Prostate gland (tissue), 2 donors: ENCODE measurements at regions not wholly inside any gene's neighbourhood (a gene's known extent, or its start where the extent isn't known, plus 50 kb on each side); places are given as distances from the start of the nearest gene placed in this dataset.

Experiments
- DNase-seq: peaks from one replicate; pipeline ENCODE4 v3.0.0-alpha.2; 2019; ENCODE audit warnings: low spot score
- H3K27ac ChIP-seq, 2 donors: fragments of 200-600 bp; sonication (generic); 2 replicates each; pipeline ENCODE4 v1.5.1; 2017 to 2019
- H3K27me3 ChIP-seq: fragments of 200-600 bp; sonication (generic); replicated peaks from 2 replicates; pipeline ENCODE4 v1.5.1; 2019; ENCODE audit not compliant: insufficient read depth
- H3K36me3 ChIP-seq, 2 donors: fragments of 200-600 bp; sonication (generic); 1 replicate in 1 of 2; 2 replicates in 1 of 2; pipeline versions ENCODE4 v1.5.1 to v1.8.1; 2017 to 2019
- H3K4me1 ChIP-seq: fragments of 200-600 bp; sonication (generic); replicated peaks from 2 replicates; pipeline ENCODE4 v1.5.1; 2019
- H3K4me3 ChIP-seq, 2 donors: fragments of 200-600 bp; sonication (generic); 2 replicates each; pipeline ENCODE4 v1.5.1; 2017 to 2019
- H3K9me3 ChIP-seq: fragments of 200-600 bp; sonication (generic); 2 replicates; pipeline ENCODE4 v1.5.1; 2017
- CTCF ChIP-seq, 4 experiments: fragments of 200-600 bp in 2 of 4; fragments of 450-650 bp in 2 of 4; sonication (generic) in 2 of 4; IDR thresholded peaks; 1 replicate in 3 of 4; 2 replicates in 1 of 4; pipeline ENCODE4 v1.5.1; 2016 to 2019; ENCODE audit warnings: antibody characterized with exemption in 4 of 4, mild to moderate bottlenecking in 2 of 4, moderate library complexity in 2 of 4
- POLR2A ChIP-seq: fragments of 450-650 bp; IDR thresholded peaks from one replicate; pipeline ENCODE4 v1.6.1; 2016; ENCODE audit warnings: antibody characterized with exemption, mild to moderate bottlenecking
- POLR2AphosphoS5 ChIP-seq: sonication (generic); formaldehyde crosslinking; IDR thresholded peaks from one replicate; pipeline ENCODE4 v1.6.1; 2017; ENCODE audit warnings: antibody characterized with exemption
- WGBS: methylation state at CpG from one replicate; pipeline ENCODE4 v1.1.5; 2018; 5-methylcytosine and 5-hydroxymethylcytosine counted together
- intact Hi-C: fragments of 100-400 bp; cut with DNase I; formaldehyde crosslinking; loops from one replicate; pipeline ENCODE4 v1.14.2; 2022

DNA sequence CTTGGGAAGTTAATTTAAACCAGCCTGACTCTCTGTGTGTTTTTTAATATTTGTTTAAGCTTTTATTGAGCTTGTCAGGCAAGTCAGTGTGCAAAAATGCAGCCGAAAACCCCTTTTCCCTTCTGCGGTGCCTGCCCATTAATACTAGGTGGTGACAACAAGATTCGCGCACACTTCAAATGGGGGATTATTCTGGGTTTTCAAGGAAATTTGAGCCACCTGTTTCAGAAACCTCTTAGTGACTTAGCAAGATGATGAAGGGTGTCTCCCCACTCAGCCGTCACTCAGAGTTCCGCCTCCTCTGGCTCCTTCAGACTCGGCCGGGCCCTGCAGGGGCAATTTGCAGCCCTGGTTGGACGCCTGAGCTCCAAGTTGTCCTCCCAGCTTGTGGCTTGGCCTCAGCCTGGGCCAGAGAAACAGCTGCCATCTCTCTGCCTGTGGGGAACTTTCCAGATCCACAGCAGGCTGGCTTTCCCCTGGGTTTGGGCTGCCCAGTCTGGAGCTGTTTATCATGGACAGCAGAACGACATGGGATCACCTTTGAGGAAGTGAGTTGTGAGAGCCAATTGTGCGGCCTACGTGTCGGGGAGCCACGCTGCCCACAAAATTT lies 75.9 kb downstream of the SPRY4 start:
- Histone ChIP-seq H3K9me3 (no peaks in the 10 kb centered on the region), H3K4me3 (no peak overlapping the region), H3K36me3 (no peaks in the 10 kb centered on the region), H3K27me3 (no peaks in the 10 kb centered on the region), H3K27ac (peak overlapping the region; percentile 77 to 80), H3K4me1 (peaks cover 6% of the 10 kb centered on the region)
- no peak for TF ChIP-seq POLR2A
- no peak for TF ChIP-seq CTCF (IDR thresholded peaks at IDR 0.05)
- TF ChIP-seq POLR2AphosphoS5: no peak
- WGBS: 30% methylated on average over 14 of the region's 14 CpGs
- DNase-seq: peak; percentile 44
- intact Hi-C loops: no loop called here

DNA sequence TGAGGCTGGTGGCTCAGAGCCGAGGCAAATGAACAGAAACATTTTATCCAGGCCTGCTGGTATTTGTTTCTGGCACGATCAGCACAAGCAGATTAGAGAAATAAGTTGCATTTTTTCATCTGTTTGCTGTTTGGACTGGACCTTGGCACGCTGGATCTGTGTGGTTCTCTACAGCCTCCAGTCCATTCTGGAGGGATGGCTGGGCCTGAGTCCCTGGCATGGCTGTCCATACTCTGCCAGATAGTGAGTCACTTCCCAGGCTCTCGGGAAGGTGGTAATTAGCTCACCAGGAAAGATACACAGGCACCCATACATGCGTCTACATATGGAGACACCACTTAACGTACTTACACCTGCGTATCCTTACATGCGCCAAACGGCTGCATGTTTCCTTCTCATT lies 78.6 kb downstream of the SPRY4 start:
- TF ChIP-seq CTCF (IDR thresholded peaks at IDR 0.05): no peak
- TF ChIP-seq POLR2AphosphoS5: peak; percentile 26
- no peak for TF ChIP-seq POLR2A
- intact Hi-C loops: no loop called here
- 57% methylated on average over 9 of the region's 9 CpGs for WGBS
- Histone ChIP-seq H3K9me3 (no peaks in the 10 kb centered on the region), H3K36me3 (no peaks in the 10 kb centered on the region), H3K27me3 (no peaks in the 10 kb centered on the region), H3K4me3 (no peak overlapping the region), H3K4me1 (peaks cover 6% of the 10 kb centered on the region), H3K27ac (peak overlapping the region; percentile 38 to 47)
- peak; percentile 28 for DNase-seq

GRCh38 chr5:142245786-142246185 lies 79.0 kb downstream of the SPRY4 start:
- intact Hi-C loops: no loop called here
- no peak for DNase-seq
- 78% methylated on average over 5 of the region's 5 CpGs for whole genome bisulfite sequencing
- no peaks in the 10 kb centered on the region for H3K27me3 ChIP-seq
- TF ChIP-seq POLR2AphosphoS5: no peak
- TF ChIP-seq CTCF (IDR thresholded peaks at IDR 0.05): no peak
- peaks cover 6% of the 10 kb centered on the region for H3K4me1 ChIP-seq
- no peaks in the 10 kb centered on the region for H3K36me3 ChIP-seq
- no peaks in the 10 kb centered on the region for H3K9me3 ChIP-seq
- peak overlapping the region; percentile 38 to 47 for H3K27ac ChIP-seq
- no peak overlapping the region for H3K4me3 ChIP-seq

GRCh38 chr5:142244440-142244839 lies 80.4 kb downstream of the SPRY4 start:
- Histone ChIP-seq H3K4me1 (peaks cover 6% of the 10 kb centered on the region), H3K27me3 (no peaks in the 10 kb centered on the region), H3K9me3 (no peaks in the 10 kb centered on the region), H3K36me3 (no peaks in the 10 kb centered on the region), H3K4me3 (no peak overlapping the region), H3K27ac (no peak overlapping the region)
- no peak for DNase-seq
- WGBS: 100% methylated on average over 1 of the region's 1 CpG
- TF ChIP-seq POLR2A: no peak
- TF ChIP-seq POLR2AphosphoS5: no peak
- TF ChIP-seq CTCF (IDR thresholded peaks at IDR 0.05): no peak
- intact Hi-C loops: no loop called here

DNA sequence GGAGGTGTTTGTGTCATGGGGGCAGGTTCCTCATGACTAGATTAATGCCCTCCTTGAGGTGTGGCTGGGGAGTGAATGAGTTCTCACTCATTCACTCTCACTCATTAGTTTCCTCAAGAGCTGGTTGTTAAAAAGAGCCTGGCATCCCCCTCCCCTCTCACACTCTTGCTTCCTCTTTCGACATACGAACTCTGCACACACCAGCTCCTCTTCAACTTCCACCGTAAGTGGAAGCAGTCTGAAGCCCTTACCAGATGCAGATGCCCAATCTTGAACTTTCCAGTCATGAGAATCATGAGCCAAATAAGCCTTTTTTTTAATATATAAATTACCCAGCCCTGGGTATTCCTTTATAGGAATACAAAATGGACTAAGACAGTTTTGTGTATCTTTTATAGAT lies 82.5 kb downstream of the SPRY4 start:
- Histone ChIP-seq H3K9me3 (no peaks in the 10 kb centered on the region), H3K4me3 (no peak overlapping the region), H3K27me3 (no peaks in the 10 kb centered on the region), H3K27ac (no peak overlapping the region), H3K4me1 (no peaks in the 10 kb centered on the region), H3K36me3 (no peaks in the 10 kb centered on the region)
- no peak for DNase-seq
- TF ChIP-seq CTCF (IDR thresholded peaks at IDR 0.05) (no peak), POLR2AphosphoS5 (no peak), POLR2A (no peak)
- intact Hi-C loops: no loop called here
- WGBS: 90% methylated on average over 3 of the region's 3 CpGs
